ENCODE measurements at regions not wholly inside any gene's neighbourhood (a gene's known extent, or its start where the extent isn't known, plus 50 kb on each side); places are given as distances from the start of the nearest gene placed in this dataset.

DNA sequence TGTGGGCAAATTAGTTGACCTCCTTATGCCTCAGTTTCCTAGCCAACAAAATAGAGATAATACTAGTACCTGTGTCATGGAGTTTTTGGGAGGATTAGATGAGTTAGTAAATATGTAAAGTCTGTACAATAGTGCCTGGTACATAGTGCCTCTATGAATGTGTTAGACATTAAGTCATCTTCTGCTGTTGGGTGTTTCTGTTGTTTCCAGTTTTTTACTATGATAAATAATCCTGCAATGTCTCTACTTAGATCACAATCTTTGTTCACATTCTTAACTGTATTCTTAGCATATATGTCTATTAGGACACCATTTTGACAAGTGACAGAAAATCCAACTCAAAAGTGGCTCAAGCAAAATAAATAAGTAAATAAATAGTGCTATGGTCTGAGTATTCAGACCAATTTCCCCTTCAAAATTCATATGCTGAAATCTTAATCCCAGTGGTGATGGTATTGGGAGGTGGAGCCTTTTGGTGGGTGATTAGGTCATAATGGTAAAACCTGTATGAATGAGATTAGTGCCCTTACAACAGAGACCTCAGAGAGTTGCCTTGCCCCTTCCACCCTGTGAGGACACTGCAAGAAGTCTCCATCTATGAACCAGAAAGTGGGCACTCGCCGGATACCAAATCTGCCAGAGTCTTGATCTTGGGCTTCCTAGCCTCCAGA, 84.3 kb downstream of the DIRAS3 start:
- ChIA-PET POLR2A (no interaction called here), CTCF (no interaction called here)

DNA sequence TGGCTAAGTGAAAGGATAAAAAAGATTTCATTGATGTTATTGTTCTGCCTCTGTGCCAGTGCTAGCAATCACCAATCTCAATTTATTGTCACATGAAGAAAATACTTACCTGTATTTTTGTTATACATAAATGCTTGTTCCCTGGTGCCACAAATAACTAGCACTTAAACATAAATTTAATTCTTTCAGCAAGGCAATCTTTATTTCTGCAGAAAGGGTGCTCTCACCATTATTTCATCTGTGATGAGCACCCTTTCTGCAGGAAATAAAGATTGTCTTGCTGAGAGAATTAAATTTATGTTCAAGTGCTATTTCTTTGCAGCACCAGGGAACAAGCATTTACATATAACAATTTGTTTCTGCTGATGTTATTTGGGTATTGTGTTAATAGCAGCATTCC, 87.2 kb downstream of the DIRAS3 start:
- ATAC-seq: no peak
- H3K36me3 Mint-ChIP-seq: peaks cover 8% of the 10 kb centered on the region
- H3K4me3 Mint-ChIP-seq: no peak overlapping the region
- ChIA-PET POLR2A (no interaction called here), CTCF (no interaction called here)
- no peaks in the 10 kb centered on the region; the same call in 1 of the 2 replicates for H3K27me3 Mint-ChIP-seq (ENCODE audit: low read depth)
- H3K4me1 Mint-ChIP-seq: no peaks in the 10 kb centered on the region
- no peak for DNase-seq (ENCODE audit: low spot score)
- no peak overlapping the region for H3K27ac Mint-ChIP-seq
- H3K9me3 Mint-ChIP-seq: peaks cover 12% of the 10 kb centered on the region
- TF ChIP-seq, protein P1, sequence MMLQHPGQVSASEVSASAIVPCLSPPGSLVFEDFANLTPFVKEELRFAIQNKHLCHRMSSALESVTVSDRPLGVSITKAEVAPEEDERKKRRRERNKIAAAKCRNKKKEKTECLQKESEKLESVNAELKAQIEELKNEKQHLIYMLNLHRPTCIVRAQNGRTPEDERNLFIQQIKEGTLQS (CRISPR knock-in tag; conservative IDR thresholded peaks at IDR 0.05): no peak
- TF ChIP-seq ZNF532 (CRISPR knock-in tag; IDR thresholded peaks at IDR 0.05; ENCODE audit: borderline replicate concordance) (no peak), ZNF121 (CRISPR knock-in tag; IDR thresholded peaks at IDR 0.05) (no peak), SP1 (CRISPR knock-in tag; conservative IDR thresholded peaks at IDR 0.05) (no peak), MLX (CRISPR knock-in tag; IDR thresholded peaks at IDR 0.05) (no peak), JUN (CRISPR knock-in tag; IDR thresholded peaks at IDR 0.05) (no peak), RELA (CRISPR knock-in tag; IDR thresholded peaks at IDR 0.05; ENCODE audit: borderline replicate concordance) (no peak), JAZF1 (CRISPR knock-in tag; IDR thresholded peaks at IDR 0.05) (no peak), ARID4B (CRISPR knock-in tag; IDR thresholded peaks at IDR 0.05; ENCODE audit: borderline replicate concordance) (no peak)
- TF ChIP-seq, protein P2, sequence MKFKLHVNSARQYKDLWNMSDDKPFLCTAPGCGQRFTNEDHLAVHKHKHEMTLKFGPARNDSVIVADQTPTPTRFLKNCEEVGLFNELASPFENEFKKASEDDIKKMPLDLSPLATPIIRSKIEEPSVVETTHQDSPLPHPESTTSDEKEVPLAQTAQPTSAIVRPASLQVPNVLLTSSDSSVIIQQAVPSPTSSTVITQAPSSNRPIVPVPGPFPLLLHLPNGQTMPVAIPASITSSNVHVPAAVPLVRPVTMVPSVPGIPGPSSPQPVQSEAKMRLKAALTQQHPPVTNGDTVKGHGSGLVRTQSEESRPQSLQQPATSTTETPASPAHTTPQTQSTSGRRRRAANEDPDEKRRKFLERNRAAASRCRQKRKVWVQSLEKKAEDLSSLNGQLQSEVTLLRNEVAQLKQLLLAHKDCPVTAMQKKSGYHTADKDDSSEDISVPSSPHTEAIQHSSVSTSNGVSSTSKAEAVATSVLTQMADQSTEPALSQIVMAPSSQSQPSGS (CRISPR knock-in tag; IDR thresholded peaks at IDR 0.05; ENCODE audit: borderline replicate concordance, low read depth): no peak
- TF ChIP-seq, protein P3, sequence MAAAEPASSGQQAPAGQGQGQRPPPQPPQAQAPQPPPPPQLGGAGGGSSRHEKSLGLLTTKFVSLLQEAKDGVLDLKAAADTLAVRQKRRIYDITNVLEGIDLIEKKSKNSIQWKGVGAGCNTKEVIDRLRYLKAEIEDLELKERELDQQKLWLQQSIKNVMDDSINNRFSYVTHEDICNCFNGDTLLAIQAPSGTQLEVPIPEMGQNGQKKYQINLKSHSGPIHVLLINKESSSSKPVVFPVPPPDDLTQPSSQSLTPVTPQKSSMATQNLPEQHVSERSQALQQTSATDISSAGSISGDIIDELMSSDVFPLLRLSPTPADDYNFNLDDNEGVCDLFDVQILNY (CRISPR knock-in tag; IDR thresholded peaks at IDR 0.05): no peak
- TF ChIP-seq, protein P4, sequence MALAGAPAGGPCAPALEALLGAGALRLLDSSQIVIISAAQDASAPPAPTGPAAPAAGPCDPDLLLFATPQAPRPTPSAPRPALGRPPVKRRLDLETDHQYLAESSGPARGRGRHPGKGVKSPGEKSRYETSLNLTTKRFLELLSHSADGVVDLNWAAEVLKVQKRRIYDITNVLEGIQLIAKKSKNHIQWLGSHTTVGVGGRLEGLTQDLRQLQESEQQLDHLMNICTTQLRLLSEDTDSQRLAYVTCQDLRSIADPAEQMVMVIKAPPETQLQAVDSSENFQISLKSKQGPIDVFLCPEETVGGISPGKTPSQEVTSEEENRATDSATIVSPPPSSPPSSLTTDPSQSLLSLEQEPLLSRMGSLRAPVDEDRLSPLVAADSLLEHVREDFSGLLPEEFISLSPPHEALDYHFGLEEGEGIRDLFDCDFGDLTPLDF (CRISPR knock-in tag; IDR thresholded peaks at IDR 0.05): no peak

More for the DNA sequence above, 84.3 kb downstream of the DIRAS3 start:
- peaks cover 8% of the 10 kb centered on the region for H3K36me3 Mint-ChIP-seq
- no peaks in the 10 kb centered on the region for H3K4me1 Mint-ChIP-seq
- no peak for DNase-seq (ENCODE audit: low spot score)
- TF ChIP-seq ESRRA (CRISPR knock-in tag; IDR thresholded peaks at IDR 0.05; ENCODE audit: borderline replicate concordance) (no peak), TEAD4 (CRISPR knock-in tag; IDR thresholded peaks at IDR 0.05) (no peak), SP1 (CRISPR knock-in tag; conservative IDR thresholded peaks at IDR 0.05) (no peak), ZNF423 (CRISPR knock-in tag; IDR thresholded peaks at IDR 0.05) (no peak), PREB (CRISPR knock-in tag; IDR thresholded peaks at IDR 0.05; ENCODE audit: borderline replicate concordance) (no peak)
- TF ChIP-seq, protein P3 (CRISPR knock-in tag; IDR thresholded peaks at IDR 0.05): no peak
- ATAC-seq: no peak
- H3K27me3 Mint-ChIP-seq (ENCODE audit: low read depth): no peaks in the 10 kb centered on the region; the same call in 1 of the 2 replicates
- H3K4me3 Mint-ChIP-seq: no peak overlapping the region
- H3K9me3 Mint-ChIP-seq: peaks cover 23% of the 10 kb centered on the region
- H3K27ac Mint-ChIP-seq: no peak overlapping the region

Data from WTC11 (cell line).